CD4-positive, alpha-beta T cell treated with Interleukin-4 for 1 hour (primary cell): ENCODE measurements at regions not wholly inside any gene's neighbourhood (a gene's known extent, or its start where the extent isn't known, plus 50 kb on each side); places are given as distances from the start of the nearest gene placed in this dataset.

Experiments
- DNase-seq, 2 donors: peaks; one replicate each; pipeline ENCODE4 v3.0.0-alpha.2; 2020 to 2022

DNA sequence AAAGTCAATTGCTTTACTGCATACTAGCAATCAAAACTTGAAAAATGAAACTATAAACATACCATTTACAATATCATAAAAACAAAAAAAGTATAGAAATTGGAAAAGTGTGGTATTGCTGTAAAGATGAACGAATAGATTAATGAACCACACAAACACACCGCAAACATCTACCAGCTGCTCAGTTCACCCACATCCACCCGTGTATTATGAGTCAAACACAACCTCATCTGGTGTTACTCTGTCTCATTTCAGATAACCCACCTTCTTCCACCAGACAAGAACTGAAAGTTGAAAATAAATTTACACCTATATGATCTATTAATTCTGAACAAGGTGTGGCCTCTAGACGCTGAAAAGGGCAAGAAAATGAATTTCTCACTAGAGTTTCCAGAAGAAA is 53.3 kb downstream of the BLID start:
- DNase-seq, result no peak

DNA sequence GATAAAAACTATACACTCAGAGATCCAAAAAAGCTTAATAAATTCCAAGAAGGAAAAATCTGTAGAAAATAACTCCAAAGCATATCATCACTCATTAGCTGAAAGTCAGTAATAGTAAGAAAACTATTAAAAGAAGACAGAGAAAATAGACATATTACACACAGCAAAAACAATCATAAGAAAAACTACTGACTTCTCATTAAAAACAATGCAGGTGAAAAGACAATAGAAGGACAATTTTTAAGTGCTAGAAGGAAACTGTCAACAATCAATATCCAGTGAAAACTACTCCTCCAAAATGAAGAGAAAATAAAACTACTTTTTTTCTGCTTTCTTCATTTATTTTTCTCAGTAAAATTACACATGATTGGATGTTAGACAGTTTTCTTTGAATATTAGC is 56.5 kb downstream of the BLID start:
- DNase-seq, result no peak

DNA sequence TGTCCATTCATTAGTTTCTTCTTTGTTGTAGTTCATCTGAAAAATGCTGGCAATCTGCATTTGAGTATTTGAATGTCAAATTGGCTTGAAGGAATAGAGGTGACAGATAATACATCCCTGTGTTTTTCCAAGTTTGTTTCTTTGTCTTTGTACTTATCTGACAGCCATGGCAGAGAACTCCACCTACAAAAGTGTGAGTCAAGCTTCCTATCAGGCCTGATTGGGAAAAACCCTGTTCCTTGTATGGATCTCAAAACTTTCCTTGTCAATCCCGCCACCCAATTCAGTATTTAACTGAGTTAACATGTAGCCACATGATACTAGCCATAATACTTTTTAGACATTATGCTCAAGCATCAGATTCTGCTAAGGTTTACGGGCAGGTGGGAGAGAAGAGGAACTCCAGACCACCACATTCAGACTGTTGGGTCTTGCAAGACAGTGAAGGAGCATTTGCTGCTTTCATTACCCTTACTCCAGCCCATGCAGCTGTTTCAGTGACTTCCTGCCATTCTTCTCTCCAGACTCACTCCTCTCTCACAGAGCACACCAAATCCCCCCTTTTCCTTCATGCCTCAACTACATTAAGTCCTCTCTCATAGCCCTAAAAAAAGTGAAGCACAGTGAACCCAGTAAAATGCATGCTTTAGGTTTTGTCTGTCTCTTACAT is 65.9 kb downstream of the BLID start:
- DNase-seq, result no peak

DNA sequence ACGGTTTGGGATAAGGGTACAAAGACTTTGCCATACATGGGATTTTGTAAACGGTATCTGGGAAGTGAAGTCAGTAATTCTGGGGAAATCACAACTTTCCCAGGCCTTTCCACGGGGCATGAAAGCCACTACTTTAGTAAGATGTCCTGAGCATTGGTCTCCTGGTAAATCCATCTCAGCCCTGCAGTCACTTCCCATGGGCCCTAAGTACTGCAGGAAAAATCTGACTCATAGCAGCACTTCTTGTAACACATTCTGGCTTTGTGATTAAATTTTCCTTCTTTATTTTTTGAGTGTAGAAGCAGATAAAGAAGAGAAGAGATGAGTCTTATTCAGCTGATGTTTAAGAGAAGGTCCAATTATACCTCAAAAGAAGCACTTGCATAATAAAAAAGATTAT is 67.6 kb downstream of the BLID start:
- DNase-seq, result no peak

- no peak for DNase-seq
Measured at GRCh38 chr11:122046846-122047245, 69.2 kb downstream of the BLID start.

- no peak for DNase-seq
Measured at GRCh38 chr11:122046438-122046837, 69.6 kb downstream of the BLID start.

GRCh38 chr11:122045181-122045586 is 70.8 kb downstream of the BLID start:
- no peak for DNase-seq

- no peak for DNase-seq
Measured at GRCh38 chr11:122044086-122044485, 71.9 kb downstream of the BLID start.

DNA sequence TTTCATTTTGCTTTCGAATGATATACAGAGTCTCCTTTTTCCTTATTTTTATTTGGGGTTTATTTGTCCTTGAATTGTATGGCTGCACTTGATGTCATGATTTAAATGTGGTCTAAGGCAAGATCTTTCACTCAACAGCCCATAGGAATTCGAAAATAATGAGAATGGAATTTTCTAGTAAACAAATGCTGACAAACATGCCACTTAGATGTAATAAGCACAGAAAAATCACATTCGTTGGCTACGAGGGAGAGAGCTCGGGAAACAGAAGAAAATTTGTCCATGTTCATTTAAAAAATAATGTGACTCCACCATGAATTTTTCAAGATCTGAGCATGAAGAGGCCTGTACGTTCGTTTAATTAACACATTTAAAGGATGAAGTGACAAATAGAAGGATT is 73.0 kb downstream of the BLID start:
- no peak for DNase-seq

DNA sequence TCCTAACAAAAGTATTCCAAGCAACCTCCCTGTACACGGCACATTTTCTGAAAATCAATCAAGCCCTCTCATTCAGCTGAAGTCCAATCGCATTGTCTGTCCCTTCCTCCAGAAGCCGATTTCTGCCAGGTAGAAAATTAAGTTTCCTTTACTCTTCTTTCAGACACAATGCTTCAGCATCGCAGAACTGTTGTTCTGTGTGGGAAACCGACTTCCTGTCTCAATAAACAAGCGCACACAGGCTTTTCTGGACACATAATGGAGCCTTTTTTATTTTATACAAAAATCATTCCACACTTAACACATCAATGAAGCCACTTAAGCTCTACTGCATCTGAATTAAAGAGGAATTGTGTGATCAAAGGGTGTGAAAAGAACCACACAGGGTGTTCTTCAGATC is 75.6 kb downstream of the BLID start:
- DNase-seq, result no peak

- no peak for DNase-seq
Measured at GRCh38 chr11:122038543-122038942, 77.5 kb downstream of the BLID start.

- DNase-seq, result no peak
Measured at GRCh38 chr11:122037911-122038310, 78.1 kb downstream of the BLID start.

DNA sequence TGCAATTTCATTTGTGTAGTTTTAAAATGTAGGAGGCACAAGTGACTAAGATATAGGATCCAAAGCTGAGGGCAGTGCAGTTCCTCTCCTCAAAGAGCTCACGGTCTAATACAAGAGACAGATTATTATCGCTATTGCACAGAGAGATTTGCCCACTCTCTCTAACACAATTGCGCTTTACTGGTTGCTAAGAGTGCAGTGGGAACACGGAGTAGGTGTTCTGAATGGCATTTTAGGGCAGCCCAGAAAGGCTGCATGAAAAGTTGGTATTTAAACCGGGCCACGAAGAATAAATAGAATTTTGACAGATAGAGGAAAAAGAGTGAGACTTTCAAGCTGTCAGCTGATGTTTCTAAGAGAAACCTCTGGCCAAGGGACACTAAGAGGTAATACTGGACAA is 79.5 kb downstream of the BLID start:
- DNase-seq, result no peak

DNA sequence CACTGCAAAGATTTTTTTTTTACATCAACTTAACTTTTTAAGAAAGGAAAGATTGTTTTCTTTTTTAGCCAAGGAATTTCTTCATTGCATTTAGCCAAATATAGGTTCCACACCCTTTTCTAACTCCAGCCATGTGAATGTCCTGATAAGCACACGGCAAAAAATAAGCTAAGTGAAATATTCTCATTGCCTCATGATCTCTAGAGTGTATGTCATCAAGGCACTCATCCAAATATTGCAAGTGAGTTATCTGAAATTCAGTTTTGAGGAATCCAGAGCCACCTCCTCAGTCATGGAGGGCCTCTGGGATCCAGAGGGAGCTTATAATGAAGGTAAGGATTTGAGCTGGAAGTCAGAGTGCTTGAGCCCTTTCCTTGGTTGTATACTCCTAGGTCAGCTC is 80.0 kb downstream of the BLID start:
- no peak for DNase-seq

- DNase-seq, result no peak
Measured at GRCh38 chr11:122033631-122034030, 82.4 kb downstream of the BLID start.

- no peak for DNase-seq
Measured at GRCh38 chr11:122033193-122033592, 82.8 kb downstream of the BLID start.

GRCh38 chr11:122032317-122032716 is 83.7 kb downstream of the BLID start:
- no peak for DNase-seq

DNA sequence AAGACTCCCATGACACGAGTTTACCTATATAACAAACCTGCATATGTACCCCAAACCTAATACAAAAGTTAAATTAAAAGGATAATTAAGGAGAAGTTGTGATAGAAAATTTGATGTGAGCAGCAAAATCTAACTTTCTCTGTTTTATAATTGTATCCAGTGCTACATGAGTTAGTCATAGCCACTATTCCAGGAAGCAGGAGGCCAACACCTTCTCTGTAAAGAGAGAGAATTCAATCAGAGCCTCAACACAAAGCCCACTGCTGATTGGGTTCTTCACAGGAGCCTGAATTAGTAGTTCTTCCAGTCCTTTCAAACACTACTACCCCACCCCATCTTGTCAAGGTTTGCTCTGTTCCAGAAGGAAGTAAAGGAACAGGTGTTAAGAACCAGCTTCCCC is 84.2 kb downstream of the BLID start:
- no peak for DNase-seq

DNA sequence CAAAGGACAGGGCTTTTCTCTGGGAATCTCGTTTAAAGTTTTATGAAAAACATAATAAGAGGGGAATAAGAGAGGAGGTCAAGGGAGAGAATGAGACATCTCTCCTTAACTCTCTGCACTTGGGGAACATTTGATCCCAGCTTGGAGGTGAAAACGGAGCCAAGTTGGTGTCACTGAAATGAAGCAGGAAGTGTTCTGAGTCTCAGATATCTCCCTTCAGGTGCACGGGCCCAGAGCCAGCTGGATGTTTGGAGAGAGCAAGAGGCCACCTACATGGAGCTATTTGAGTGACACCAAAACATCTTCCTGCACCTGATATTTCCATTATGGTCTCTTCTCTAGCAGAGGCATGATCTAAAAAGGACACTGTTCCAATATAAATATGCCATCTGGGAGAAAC is 85.7 kb downstream of the BLID start:
- no peak for DNase-seq

DNA sequence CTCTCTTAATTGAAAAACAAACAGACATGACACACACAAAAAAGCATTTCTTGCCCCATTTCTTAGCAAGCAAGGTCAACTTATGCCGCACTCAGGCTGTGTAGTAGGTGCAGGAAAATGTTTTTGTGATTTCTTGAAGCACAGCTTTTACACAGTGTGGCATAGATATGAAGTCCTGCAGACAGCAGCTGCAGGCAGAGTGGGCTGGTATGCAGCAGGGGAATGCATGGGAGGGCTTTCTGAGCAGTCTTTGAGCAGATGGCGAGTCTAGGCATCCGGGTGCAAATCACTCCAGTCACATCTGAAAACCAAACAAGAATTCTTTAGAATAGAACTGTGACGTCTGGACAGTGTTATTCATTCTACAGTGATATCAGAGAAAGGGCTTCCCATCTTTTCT is 87.5 kb downstream of the BLID start:
- DNase-seq, result no peak

DNA sequence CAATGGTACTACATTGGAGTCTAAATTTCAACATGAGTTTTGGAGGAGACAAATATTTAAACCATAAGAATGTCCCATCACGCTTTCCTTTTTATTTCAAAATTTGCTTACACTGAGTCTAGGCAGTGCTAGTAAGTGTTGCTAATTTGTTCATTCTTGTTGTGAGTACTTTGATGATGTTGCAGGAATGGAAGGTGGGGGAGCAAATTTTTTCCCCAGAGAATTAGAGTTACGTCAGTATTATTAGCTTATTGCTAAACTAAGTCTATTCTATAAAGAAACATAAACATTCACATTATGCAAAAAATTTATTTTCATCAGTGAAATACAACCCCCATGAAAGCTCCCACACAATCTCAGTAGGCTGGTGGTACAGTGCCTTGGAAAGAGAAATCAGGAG is 88.0 kb downstream of the BLID start:
- DNase-seq, result no peak

- no peak for DNase-seq
Measured at GRCh38 chr11:122025757-122026156, 90.3 kb downstream of the BLID start.

DNA sequence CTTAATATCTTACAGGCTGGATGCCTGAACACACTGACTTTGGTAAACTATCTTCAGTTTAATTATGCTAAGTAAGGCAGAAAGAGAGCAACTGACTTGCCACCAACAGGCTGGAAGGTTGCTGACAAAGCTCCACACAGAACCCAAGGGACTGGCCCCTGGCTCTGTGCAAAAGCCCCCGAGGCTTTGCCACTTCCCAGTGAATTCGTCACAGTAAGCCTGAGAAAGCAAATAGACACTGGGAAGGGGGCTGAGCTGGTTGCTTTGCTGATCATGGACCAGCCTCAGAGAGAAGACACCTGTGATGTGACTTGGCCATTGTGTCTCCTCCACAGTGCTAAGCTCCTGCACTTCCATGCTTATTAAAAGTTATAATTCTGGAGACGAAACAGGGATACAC is 91.7 kb downstream of the BLID start:
- no peak for DNase-seq

DNA sequence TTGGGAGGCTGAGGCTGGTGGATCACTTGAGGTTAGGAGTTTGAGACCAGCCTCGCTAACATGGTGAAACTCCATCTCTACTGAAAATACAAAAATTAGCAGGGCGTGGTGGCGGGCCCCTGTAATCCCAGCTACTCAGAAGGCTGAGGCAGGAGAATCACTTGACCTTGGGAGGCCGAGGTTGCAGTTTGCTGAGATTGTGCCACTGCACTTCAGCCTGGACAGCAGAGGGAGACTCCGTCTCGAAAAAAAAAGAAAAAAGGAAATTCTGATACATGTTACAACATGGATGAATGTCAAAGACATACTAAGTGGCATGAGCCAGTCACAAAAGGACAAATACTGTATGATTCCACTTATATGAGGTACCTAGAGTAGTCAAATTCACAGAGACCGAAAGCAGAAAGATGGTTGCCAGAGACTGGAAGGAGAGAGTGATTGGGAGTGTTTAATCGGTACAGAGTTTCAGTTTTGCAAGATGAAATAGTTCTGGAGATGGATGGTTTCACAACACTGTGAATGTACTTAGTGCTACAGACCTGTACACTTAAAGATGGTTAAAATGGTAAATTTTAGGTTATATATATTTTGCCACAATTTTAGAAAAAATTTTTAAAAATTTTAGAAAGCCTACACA is 92.3 kb downstream of the BLID start:
- DNase-seq, result no peak

DNA sequence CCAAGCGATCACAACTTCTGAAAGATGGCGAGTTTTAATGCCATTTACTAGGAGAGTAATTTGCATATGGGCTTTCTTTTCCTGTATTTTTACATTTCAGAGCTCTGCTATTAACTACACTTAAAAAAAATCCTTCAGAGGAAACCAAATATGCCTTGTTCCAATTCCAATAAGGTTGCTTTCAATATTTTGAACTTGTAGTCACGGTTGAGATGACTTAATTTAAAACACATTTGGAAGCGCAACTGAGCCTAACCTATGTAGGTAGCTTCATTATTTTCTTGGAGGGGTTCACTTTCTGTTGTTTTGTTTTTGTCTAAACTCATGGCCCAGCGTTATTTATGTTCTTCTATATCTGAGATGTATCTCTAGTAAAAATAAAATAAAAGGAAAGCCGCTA is 93.4 kb downstream of the BLID start:
- DNase-seq, result no peak
